Thyroid gland (tissue), 4 donors: ENCODE measurements at regions not wholly inside any gene's neighbourhood (a gene's known extent, or its start where the extent isn't known, plus 50 kb on each side); places are given as distances from the start of the nearest gene placed in this dataset.

ENCODE experiments used
- DNase-seq, 2 donors: peaks; one replicate each; pipeline ENCODE4 v3.0.0-alpha.2; 2019
- H3K27ac ChIP-seq, 3 donors: fragments of 200-600 bp; sonication (generic); 1 replicate in 2 of 3; 2 replicates in 1 of 3; pipeline ENCODE4 v1.5.1; 2016 to 2019; ENCODE audit warnings: mild to moderate bottlenecking in 1 of 3, moderate library complexity in 1 of 3
- H3K27me3 ChIP-seq: fragments of 200-600 bp; sonication (generic); one replicate; pipeline ENCODE4 v1.5.1; 2019
- H3K36me3 ChIP-seq, 2 donors: fragments of 200-600 bp; sonication (generic); one replicate each; pipeline ENCODE4 v1.5.1; 2016 to 2019
- H3K4me1 ChIP-seq, 2 donors: fragments of 200-600 bp; sonication (generic); one replicate each; pipeline ENCODE4 v1.5.1; 2017 to 2019
- H3K4me3 ChIP-seq, 3 donors: fragments of 200-600 bp; sonication (generic); replicated peaks in 1 of 3; 1 replicate in 2 of 3; 2 replicates in 1 of 3; pipeline ENCODE4 v1.5.1; 2016; ENCODE audit warnings: mild to moderate bottlenecking in 1 of 3
- H3K9me3 ChIP-seq: fragments of 200-600 bp; sonication (generic); one replicate; pipeline ENCODE4 v1.5.1; 2017
- CTCF ChIP-seq, 6 experiments: fragments of 200-600 bp in 3 of 6; fragments of 450-650 bp in 3 of 6; sonication (generic) in 3 of 6; IDR thresholded peaks; one replicate each; pipeline ENCODE4 v1.5.1; 2016 to 2019; ENCODE audit warnings: antibody characterized with exemption in 6 of 6, mild to moderate bottlenecking in 2 of 6, inconsistent platforms in 1 of 6, moderate library complexity in 1 of 6
- POLR2A ChIP-seq, 2 donors: fragments of 450-650 bp; IDR thresholded peaks; one replicate each; pipeline ENCODE4 v1.6.1; 2017; ENCODE audit warnings: antibody characterized with exemption in 2 of 2, mild to moderate bottlenecking in 2 of 2, moderate library complexity in 1 of 2
- WGBS, 2 donors: methylation state at CpG; one replicate each; pipeline ENCODE4 v1.1.5; 2017; 5-methylcytosine and 5-hydroxymethylcytosine counted together
- intact Hi-C: fragments of 100-400 bp; cut with DNase I; formaldehyde crosslinking; loops from one replicate; pipeline ENCODE4 v1.15.1; 2023

- no peaks in the 10 kb centered on the region for H3K4me1 ChIP-seq
- TF ChIP-seq POLR2A (IDR thresholded peaks at IDR 0.05): no peak
- TF ChIP-seq CTCF (IDR thresholded peaks at IDR 0.05): no peak
- no peaks in the 10 kb centered on the region for H3K36me3 ChIP-seq
- 92 to 95% methylated on average over 7 of the region's 7 CpGs for WGBS, 2 donors
- no peak overlapping the region for H3K27ac ChIP-seq
- no peak for DNase-seq
- no peaks in the 10 kb centered on the region for H3K9me3 ChIP-seq
- H3K27me3 ChIP-seq: no peaks in the 10 kb centered on the region
- intact Hi-C loops: no loop called here
- no peak overlapping the region for H3K4me3 ChIP-seq
These were observed 153.5 kb upstream of the ITGB1 start for GRCh38 chr10:33111488-33112051.

GRCh38 chr10:33109788-33110469 is 151.9 kb upstream of the ITGB1 start:
- no peak for DNase-seq
- 48 to 56% methylated on average over 7 of the region's 7 CpGs for WGBS, 2 donors
- H3K27ac ChIP-seq: no peak overlapping the region
- H3K4me3 ChIP-seq: no peak overlapping the region
- intact Hi-C loops: no loop called here
- no peaks in the 10 kb centered on the region for H3K9me3 ChIP-seq
- H3K36me3 ChIP-seq: no peaks in the 10 kb centered on the region
- H3K27me3 ChIP-seq: no peaks in the 10 kb centered on the region
- no peaks in the 10 kb centered on the region for H3K4me1 ChIP-seq
- TF ChIP-seq POLR2A (IDR thresholded peaks at IDR 0.05): no peak
- no peak for TF ChIP-seq CTCF (IDR thresholded peaks at IDR 0.05)

GRCh38 chr10:33109384-33109783 is 151.4 kb upstream of the ITGB1 start:
- Histone ChIP-seq H3K27ac (no peak overlapping the region), H3K9me3 (no peaks in the 10 kb centered on the region), H3K4me3 (no peak overlapping the region), H3K36me3 (no peaks in the 10 kb centered on the region), H3K4me1 (no peaks in the 10 kb centered on the region), H3K27me3 (no peaks in the 10 kb centered on the region)
- intact Hi-C loops: no loop called here
- no peak for DNase-seq
- WGBS, 2 donors: 50 to 51% methylated on average over 4 of the region's 4 CpGs
- TF ChIP-seq POLR2A (IDR thresholded peaks at IDR 0.05): no peak
- no peak for TF ChIP-seq CTCF (IDR thresholded peaks at IDR 0.05)

- Histone ChIP-seq H3K4me3 (no peak overlapping the region), H3K4me1 (no peaks in the 10 kb centered on the region), H3K36me3 (no peaks in the 10 kb centered on the region), H3K27me3 (no peaks in the 10 kb centered on the region), H3K9me3 (no peaks in the 10 kb centered on the region), H3K27ac (no peak overlapping the region)
- TF ChIP-seq POLR2A (IDR thresholded peaks at IDR 0.05) (no peak), CTCF (IDR thresholded peaks at IDR 0.05) (no peak)
- no peak for DNase-seq
- intact Hi-C loops: no loop called here
- WGBS, 2 donors: 92 to 94% methylated on average over 4 of the region's 4 CpGs
These were observed 149.9 kb upstream of the ITGB1 start for GRCh38 chr10:33107953-33108352.

- intact Hi-C loops: no loop called here
- TF ChIP-seq CTCF (IDR thresholded peaks at IDR 0.05) (no peak), POLR2A (IDR thresholded peaks at IDR 0.05) (no peak)
- Histone ChIP-seq H3K36me3 (no peaks in the 10 kb centered on the region), H3K4me1 (no peaks in the 10 kb centered on the region), H3K4me3 (no peak overlapping the region), H3K27me3 (no peaks in the 10 kb centered on the region), H3K27ac (no peak overlapping the region), H3K9me3 (no peaks in the 10 kb centered on the region)
- WGBS, 2 donors: 84 to 89% methylated on average over 10 of the region's 10 CpGs
- DNase-seq: no peak
These were observed 148.7 kb upstream of the ITGB1 start for GRCh38 chr10:33106767-33107166.
